Smooth muscle cell (in vitro differentiated cells): ENCODE measurements at regions not wholly inside any gene's neighbourhood (a gene's known extent, or its start where the extent isn't known, plus 50 kb on each side); places are given as distances from the start of the nearest gene placed in this dataset.

ENCODE experiments used
- DNase-seq: peaks from one replicate; lab custom pipeline; 2025; ENCODE audit not compliant: unreplicated experiment; lab: John Stamatoyannopoulos, UW
- H2AFZ ChIP-seq: fragments of 200-600 bp; sonication (generic); 2 replicates; pipeline ENCODE4 v1.6.0; 2016; ENCODE audit warnings: antibody characterized with exemption, low read depth, mild to moderate bottlenecking
- H3F3A ChIP-seq: fragments of 200-600 bp; sonication (generic); 2 replicates; pipeline ENCODE4 v1.6.0; 2017; ENCODE audit warnings: antibody characterized with exemption, low read depth
- H3K27ac ChIP-seq: fragments of 200-600 bp; sonication (generic); 2 replicates; pipeline ENCODE4 v1.5.1; 2016; ENCODE audit warnings: low read depth, mild to moderate bottlenecking
- H3K27me3 ChIP-seq: fragments of 200-600 bp; sonication (generic); 2 replicates; pipeline ENCODE4 v1.6.1; 2016; ENCODE audit warnings: low read depth, mild to moderate bottlenecking
- H3K36me3 ChIP-seq: fragments of 200-600 bp; sonication (generic); 2 replicates; pipeline ENCODE4 v1.5.1; 2016; ENCODE audit warnings: low read depth
- H3K4me1 ChIP-seq: fragments of 200-600 bp; sonication (generic); 2 replicates; pipeline ENCODE4 v1.5.1; 2016; ENCODE audit warnings: low read depth
- H3K4me2 ChIP-seq: fragments of 200-600 bp; sonication (generic); 2 replicates; pipeline ENCODE4 v1.6.0; 2016; ENCODE audit warnings: mild to moderate bottlenecking
- H3K4me3 ChIP-seq: fragments of 200-600 bp; sonication (generic); 2 replicates; pipeline ENCODE4 v1.5.1; 2016; ENCODE audit warnings: mild to moderate bottlenecking
- H3K79me2 ChIP-seq: fragments of 200-600 bp; sonication (generic); 2 replicates; pipeline ENCODE4 v1.6.0; 2016; ENCODE audit warnings: low read depth, mild to moderate bottlenecking
- H3K9ac ChIP-seq: fragments of 200-600 bp; sonication (generic); 2 replicates; pipeline ENCODE4 v1.6.0; 2016; ENCODE audit warnings: low read depth
- H3K9me3 ChIP-seq: fragments of 200-600 bp; sonication (generic); replicated peaks from 2 replicates; pipeline ENCODE4 v1.5.1; 2016; ENCODE audit warnings: low read depth
- H4K20me1 ChIP-seq: fragments of 200-600 bp; sonication (generic); 2 replicates; pipeline ENCODE4 v1.6.0; 2016; ENCODE audit warnings: low read depth
- WGBS: methylation state at CpG from one replicate; pipeline ENCODE4 v1.1.7; 2016; ENCODE audit warnings: low lambda C conversion rate; 5-methylcytosine and 5-hydroxymethylcytosine counted together
- TF ChIP-seq, protein P1 (sequence below): fragments of 200-600 bp; sonication (generic); IDR thresholded peaks from 2 replicates; pipeline ENCODE4 v1.5.1; 2017; ENCODE audit warnings: borderline replicate concordance, mild to moderate bottlenecking, antibody characterized with exemption; ENCODE audit not compliant: insufficient read depth, poor library complexity, severe bottlenecking

- Histone ChIP-seq H4K20me1 (no peaks in the 10 kb centered on the region), H3K36me3 (no peaks in the 10 kb centered on the region), H3K4me1 (no peaks in the 10 kb centered on the region), H3K27me3 (no peaks in the 10 kb centered on the region), H3K4me2 (no peak overlapping the region), H3K27ac (no peak overlapping the region), H2AFZ (no peak overlapping the region), H3F3A (no peaks in the 10 kb centered on the region), H3K4me3 (no peak overlapping the region), H3K79me2 (no peaks in the 10 kb centered on the region), H3K9ac (no peak overlapping the region), H3K9me3 (no peaks in the 10 kb centered on the region)
- 74% methylated on average over 2 of the region's 2 CpGs for WGBS
- TF ChIP-seq, protein P1, sequence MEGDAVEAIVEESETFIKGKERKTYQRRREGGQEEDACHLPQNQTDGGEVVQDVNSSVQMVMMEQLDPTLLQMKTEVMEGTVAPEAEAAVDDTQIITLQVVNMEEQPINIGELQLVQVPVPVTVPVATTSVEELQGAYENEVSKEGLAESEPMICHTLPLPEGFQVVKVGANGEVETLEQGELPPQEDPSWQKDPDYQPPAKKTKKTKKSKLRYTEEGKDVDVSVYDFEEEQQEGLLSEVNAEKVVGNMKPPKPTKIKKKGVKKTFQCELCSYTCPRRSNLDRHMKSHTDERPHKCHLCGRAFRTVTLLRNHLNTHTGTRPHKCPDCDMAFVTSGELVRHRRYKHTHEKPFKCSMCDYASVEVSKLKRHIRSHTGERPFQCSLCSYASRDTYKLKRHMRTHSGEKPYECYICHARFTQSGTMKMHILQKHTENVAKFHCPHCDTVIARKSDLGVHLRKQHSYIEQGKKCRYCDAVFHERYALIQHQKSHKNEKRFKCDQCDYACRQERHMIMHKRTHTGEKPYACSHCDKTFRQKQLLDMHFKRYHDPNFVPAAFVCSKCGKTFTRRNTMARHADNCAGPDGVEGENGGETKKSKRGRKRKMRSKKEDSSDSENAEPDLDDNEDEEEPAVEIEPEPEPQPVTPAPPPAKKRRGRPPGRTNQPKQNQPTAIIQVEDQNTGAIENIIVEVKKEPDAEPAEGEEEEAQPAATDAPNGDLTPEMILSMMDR = no peak
- no peak for DNase-seq
These were observed 207.1 kb upstream of the CXorf66 start for GRCh38 chrX:140172401-140172800.

DNA sequence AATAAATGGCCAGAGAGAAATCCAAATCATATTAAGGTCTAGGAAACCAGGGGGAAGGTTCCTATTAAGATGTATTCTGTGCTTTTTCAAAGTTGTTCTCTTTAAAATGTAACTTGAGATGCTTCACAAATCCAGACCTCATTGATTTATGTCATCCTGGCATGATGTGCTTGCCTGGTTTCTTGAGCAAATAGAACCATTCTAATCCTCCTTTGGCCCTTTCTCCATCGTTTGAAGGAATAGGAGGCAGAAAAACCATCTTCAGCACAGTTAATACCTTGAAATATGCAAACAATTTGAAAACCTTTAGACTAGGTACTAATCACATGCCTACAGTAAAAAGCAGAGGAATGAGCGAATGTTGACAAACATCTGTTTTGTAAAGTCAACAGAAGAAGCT lies 202.2 kb upstream of the CXorf66 start:
- no peak overlapping the region for H3K9ac ChIP-seq
- WGBS = 46% methylated on average over 2 of the region's 2 CpGs
- no peak for DNase-seq
- no peaks in the 10 kb centered on the region for H3K9me3 ChIP-seq
- no peaks in the 10 kb centered on the region for H3F3A ChIP-seq
- no peak overlapping the region for H2AFZ ChIP-seq
- no peaks in the 10 kb centered on the region for H3K79me2 ChIP-seq
- no peaks in the 10 kb centered on the region for H3K27me3 ChIP-seq
- H3K36me3 ChIP-seq = no peaks in the 10 kb centered on the region
- no peak overlapping the region for H3K27ac ChIP-seq
- no peak overlapping the region for H3K4me2 ChIP-seq
- no peaks in the 10 kb centered on the region for H4K20me1 ChIP-seq
- TF ChIP-seq, protein P1 = no peak
- H3K4me3 ChIP-seq = no peak overlapping the region
- no peaks in the 10 kb centered on the region for H3K4me1 ChIP-seq

GRCh38 chrX:140165849-140166248 lies 200.5 kb upstream of the CXorf66 start:
- WGBS = 79% methylated on average over 1 of the region's 1 CpG
- Histone ChIP-seq H3K27ac (no peak overlapping the region), H4K20me1 (no peaks in the 10 kb centered on the region), H3K4me2 (no peak overlapping the region), H3K36me3 (no peaks in the 10 kb centered on the region), H3F3A (no peaks in the 10 kb centered on the region), H3K4me1 (no peaks in the 10 kb centered on the region), H3K4me3 (no peak overlapping the region), H3K27me3 (no peaks in the 10 kb centered on the region), H3K79me2 (no peaks in the 10 kb centered on the region), H2AFZ (no peak overlapping the region), H3K9me3 (no peaks in the 10 kb centered on the region), H3K9ac (no peak overlapping the region)
- DNase-seq = no peak
- TF ChIP-seq, protein P1 = no peak

DNA sequence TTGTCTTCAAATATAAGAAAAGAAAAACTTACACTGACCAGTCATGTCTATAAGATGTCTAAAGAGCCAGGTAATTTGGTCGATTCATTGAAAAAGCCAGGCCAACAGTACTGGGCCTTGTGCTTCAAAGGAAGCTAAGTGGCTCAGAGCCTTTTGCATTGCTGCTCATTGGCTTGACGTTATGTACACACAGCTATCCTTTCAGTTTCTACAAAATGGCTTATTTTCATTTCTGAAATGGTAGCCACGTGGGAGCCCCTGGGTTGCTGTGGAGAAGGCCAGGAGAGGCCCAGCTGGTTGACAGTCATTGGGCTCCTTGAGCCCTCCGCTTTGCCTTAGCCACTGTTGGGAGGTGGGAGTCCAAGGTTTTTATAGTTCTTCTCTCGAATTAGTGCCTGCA lies 199.1 kb upstream of the CXorf66 start:
- Histone ChIP-seq H3K27me3 (no peaks in the 10 kb centered on the region), H3K27ac (no peak overlapping the region), H4K20me1 (no peaks in the 10 kb centered on the region), H3F3A (no peaks in the 10 kb centered on the region), H3K4me3 (no peak overlapping the region), H3K9me3 (peaks cover 4% of the 10 kb centered on the region), H3K36me3 (no peaks in the 10 kb centered on the region), H3K4me2 (no peak overlapping the region), H3K79me2 (no peaks in the 10 kb centered on the region), H2AFZ (no peak overlapping the region), H3K9ac (no peak overlapping the region), H3K4me1 (no peaks in the 10 kb centered on the region)
- TF ChIP-seq, protein P1 = no peak
- DNase-seq = no peak
- 58% methylated on average over 5 of the region's 5 CpGs for WGBS
